GM18873 (cell line): ENCODE measurements at regions not wholly inside any gene's neighbourhood (a gene's known extent, or its start where the extent isn't known, plus 50 kb on each side); places are given as distances from the start of the nearest gene placed in this dataset.
A peak's percentile ranks its signal among the peaks of the same experiment; 100 is the strongest.

ENCODE experiments used
- ATAC-seq: cut with Tn5 transposase; IDR thresholded peaks from one replicate; pipeline ENCODE4 v1.9.1; 2021; ENCODE audit warnings: mild to moderate bottlenecking, moderate library complexity, moderate number of reproducible peaks; ENCODE audit not compliant: unreplicated experiment, low FRiP score

- no peak for ATAC-seq
These were observed 243.0 kb upstream of the MYOCD start for GRCh38 chr17:12422651-12423050.

- ATAC-seq, result no peak
These were observed 242.4 kb upstream of the MYOCD start for GRCh38 chr17:12423337-12423736.

- no peak for ATAC-seq
These were observed 236.6 kb upstream of the MYOCD start for GRCh38 chr17:12429116-12429515.

- peak; percentile 85 for ATAC-seq
These were observed 234.5 kb upstream of the MYOCD start for GRCh38 chr17:12431188-12431587.

GRCh38 chr17:12438212-12438611 lies 227.5 kb upstream of the MYOCD start:
- no peak for ATAC-seq

GRCh38 chr17:12438813-12439586 lies 226.7 kb upstream of the MYOCD start:
- ATAC-seq, result no peak

- no peak for ATAC-seq
These were observed 220.4 kb upstream of the MYOCD start for GRCh38 chr17:12445331-12445730.

GRCh38 chr17:12457493-12457892 lies 208.2 kb upstream of the MYOCD start:
- no peak for ATAC-seq

GRCh38 chr17:12459736-12460135 lies 206.0 kb upstream of the MYOCD start:
- ATAC-seq, result no peak

- ATAC-seq, result no peak
These were observed 202.6 kb upstream of the MYOCD start for GRCh38 chr17:12463102-12463501.

- no peak for ATAC-seq
These were observed 193.2 kb upstream of the MYOCD start for GRCh38 chr17:12472252-12473173.

- no peak for ATAC-seq
These were observed 187.4 kb upstream of the MYOCD start for GRCh38 chr17:12478311-12478710.

- ATAC-seq, result no peak
These were observed 180.3 kb upstream of the MYOCD start for GRCh38 chr17:12485361-12485906.

GRCh38 chr17:12489325-12489724 lies 176.4 kb upstream of the MYOCD start:
- no peak for ATAC-seq

- ATAC-seq, result no peak
These were observed 173.2 kb upstream of the MYOCD start for GRCh38 chr17:12492450-12492849.

GRCh38 chr17:12505866-12506265 lies 159.8 kb upstream of the MYOCD start:
- no peak for ATAC-seq

- ATAC-seq, result no peak
These were observed 158.6 kb upstream of the MYOCD start for GRCh38 chr17:12507026-12507595.

- no peak for ATAC-seq
These were observed 155.9 kb upstream of the MYOCD start for GRCh38 chr17:12509801-12510200.

GRCh38 chr17:12510535-12510934 lies 155.2 kb upstream of the MYOCD start:
- ATAC-seq, result no peak

- ATAC-seq, result no peak
These were observed 152.9 kb upstream of the MYOCD start for GRCh38 chr17:12512694-12513355.
